NCI-H1092 treated with DMSO at 0.1 percent for 48 hours (cell line): ENCODE measurements at regions not wholly inside any gene's neighbourhood (a gene's known extent, or its start where the extent isn't known, plus 50 kb on each side); places are given as distances from the start of the nearest gene placed in this dataset.
A peak's percentile ranks its signal among the peaks of the same experiment; 100 is the strongest.

ENCODE experiments used
- DNase-seq: peaks from one replicate; lab custom pipeline; 2025; lab: John Stamatoyannopoulos, UW

GRCh38 chr2:575030-575726 lies 102.0 kb downstream of the TMEM18 start:
- no peak for DNase-seq

DNA sequence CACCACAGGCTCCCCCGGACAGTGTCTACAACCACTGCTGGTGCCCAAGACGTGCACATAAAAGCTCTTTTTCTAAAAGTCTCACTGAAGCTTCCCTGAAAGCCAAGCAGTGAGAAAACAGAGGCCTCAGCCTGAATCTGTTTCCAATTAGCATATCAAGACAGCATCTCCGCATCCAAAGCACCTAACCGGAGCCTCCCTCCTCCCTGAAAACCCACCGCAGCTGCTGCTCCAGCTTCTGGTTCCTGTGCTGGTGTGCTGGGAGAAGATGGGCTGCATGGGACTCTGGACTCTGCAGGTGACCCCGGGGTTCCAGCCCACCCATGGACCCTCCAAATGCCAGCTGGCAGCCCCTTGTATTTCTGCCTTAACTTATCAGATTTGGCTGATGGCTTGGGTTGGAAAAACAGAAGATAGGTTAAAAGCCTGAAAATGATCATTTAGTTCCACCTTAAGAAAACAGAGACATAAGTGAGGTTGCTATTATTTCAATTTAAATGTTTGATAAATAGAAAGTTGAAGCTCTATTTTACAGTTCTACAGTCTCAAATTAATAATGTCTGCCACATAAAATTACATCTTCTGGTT lies 103.3 kb downstream of the TMEM18 start:
- DNase-seq: no peak

DNA sequence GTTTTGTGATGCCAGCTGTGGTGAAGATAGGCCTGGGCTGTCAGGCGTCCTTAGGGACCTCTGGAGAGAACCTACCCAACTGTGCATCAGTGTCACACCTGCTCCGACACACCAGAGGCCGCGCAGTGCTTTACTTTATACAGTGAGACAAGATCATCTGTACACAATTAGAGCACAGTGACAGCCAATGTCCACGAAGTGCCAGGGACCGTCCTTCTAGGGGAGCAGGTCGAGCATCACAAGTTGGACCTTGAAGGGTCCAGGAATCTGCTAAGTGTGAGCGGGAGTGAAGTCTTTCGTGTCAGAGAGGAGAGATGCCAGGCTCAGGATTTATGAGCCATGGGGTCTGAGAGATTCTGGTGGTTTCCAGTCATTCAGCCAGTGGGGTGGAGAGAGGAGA lies 104.2 kb downstream of the TMEM18 start:
- no peak for DNase-seq

GRCh38 chr2:569681-570080 lies 107.5 kb downstream of the TMEM18 start:
- no peak for DNase-seq

GRCh38 chr2:568639-569235 lies 108.5 kb downstream of the TMEM18 start:
- no peak for DNase-seq

DNA sequence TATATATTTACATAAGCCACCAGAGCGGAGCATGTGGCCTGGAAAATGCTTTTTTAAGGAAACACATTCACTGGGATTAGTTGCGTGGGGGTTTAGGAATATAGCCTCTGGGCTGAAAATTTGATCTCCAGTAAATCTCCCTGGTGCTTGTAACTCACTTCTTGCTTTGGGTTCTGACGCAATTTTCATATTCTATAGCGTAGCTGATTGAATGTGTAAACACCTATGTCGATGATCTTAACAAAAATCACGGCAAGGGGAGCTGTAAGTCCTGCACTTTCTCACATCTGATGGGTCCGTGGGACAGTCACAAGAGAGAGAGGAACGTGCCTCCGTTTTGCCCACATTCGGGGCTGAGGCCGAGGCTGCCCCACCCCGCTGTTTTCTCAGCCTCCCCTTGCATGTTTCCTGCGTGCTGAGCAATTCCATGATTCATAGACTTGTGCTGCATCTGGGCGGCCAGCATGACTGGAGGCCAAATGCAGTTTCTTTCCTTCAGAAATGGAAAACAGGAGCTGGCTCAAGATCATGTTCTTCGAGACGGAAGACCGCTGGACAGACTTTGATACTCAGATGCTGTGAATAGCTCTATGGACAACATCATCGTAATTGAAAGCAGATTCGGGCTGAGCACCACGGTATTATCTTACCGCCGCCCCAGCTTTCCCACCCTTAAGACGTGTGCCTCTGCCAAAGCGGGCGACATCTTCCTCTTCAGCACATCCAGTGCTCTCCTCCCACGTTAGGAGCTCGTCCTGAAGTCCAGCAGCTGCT lies 109.2 kb downstream of the TMEM18 start:
- no peak for DNase-seq

DNA sequence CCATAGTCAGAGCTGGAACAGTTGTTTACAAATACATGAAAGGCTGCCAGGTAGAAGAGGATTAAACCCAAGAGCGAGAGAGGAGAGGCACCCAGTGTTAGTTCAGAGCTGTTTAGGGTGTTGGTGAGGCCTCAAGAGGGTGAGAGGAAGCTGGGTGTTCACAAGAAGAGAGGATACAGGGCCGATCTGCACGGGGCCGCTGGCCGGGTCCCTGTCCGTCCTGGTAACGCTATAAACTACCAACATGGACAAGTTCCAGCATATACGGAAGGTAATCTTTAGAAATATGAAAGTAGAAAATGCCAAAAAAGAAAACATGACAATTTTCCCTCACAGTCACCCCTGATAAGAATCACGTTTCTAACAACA lies 109.7 kb downstream of the TMEM18 start:
- no peak for DNase-seq

GRCh38 chr2:566379-567313 lies 110.6 kb downstream of the TMEM18 start:
- no peak for DNase-seq

GRCh38 chr2:564471-565181 lies 112.6 kb downstream of the TMEM18 start:
- no peak for DNase-seq

- DNase-seq: no peak
Measured at GRCh38 chr2:563512-563911, 113.7 kb downstream of the TMEM18 start.

DNA sequence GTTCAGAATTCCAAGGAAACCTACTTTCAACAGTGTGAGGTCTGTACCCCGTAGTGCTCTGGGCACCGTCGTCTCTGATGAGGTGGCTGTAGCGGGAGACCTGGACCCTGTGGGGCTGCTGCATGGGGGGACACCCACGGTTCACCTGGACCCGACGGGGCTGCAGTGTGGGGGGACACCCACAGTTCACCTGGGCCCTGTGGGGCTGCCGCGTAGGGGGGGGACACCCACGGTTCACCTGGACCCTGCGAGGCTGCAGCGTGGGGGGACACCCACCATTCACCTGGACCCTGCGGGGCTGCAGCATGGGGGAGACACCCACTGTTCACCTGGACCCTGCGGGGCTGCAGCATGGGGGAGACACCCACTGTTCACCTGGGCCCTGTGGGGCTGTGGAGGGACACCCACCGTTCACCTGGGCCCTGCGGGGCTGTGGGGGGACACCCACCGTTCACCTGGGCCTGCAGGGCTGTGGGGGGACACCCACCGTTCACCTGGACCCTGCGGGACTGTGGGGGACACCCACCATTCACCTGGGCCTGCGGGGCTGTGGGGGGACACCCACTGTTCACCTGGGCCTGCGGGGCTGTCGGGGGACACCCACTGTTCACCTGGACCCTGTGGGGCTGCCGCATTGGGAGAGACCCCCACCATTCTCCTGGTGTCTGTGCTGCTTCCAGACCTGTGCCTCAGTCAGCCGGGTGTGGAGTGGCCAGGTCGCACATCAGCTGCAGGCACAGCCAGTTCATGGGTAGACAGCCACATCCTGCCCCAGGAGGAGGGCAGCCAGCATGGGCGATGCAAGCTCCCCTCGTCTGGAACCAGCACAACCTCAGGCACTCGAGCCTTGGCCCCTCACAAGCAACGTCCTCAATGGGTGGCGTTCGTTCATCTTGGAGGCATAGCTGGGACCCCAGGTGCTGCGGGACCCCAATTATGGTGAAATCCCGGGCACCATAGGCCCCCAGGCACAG lies 114.5 kb downstream of the TMEM18 start:
- DNase-seq: no peak

DNA sequence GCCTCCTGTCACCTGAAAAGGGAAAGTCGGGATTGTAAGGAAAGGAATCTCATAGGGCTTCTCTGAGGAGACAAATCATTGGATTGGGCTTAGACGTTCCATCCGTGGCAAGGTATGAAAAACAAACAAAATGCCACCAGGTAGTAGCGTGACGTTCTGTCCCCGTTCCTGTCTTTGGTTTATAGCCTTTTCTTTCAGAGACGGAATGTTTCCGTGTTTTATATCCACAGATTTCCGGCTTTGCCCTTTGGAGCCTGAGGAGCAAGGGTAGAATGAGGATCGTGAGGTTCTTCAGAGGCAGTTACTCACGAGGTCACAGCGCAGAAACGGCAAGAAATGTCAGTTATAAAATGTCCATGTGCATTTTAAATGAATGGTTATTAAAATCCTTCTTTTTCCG lies 118.3 kb downstream of the TMEM18 start:
- DNase-seq: no peak

- DNase-seq: no peak
Measured at GRCh38 chr2:558302-558642, 118.9 kb downstream of the TMEM18 start.

GRCh38 chr2:557635-558301 lies 119.4 kb downstream of the TMEM18 start:
- DNase-seq: no peak

DNA sequence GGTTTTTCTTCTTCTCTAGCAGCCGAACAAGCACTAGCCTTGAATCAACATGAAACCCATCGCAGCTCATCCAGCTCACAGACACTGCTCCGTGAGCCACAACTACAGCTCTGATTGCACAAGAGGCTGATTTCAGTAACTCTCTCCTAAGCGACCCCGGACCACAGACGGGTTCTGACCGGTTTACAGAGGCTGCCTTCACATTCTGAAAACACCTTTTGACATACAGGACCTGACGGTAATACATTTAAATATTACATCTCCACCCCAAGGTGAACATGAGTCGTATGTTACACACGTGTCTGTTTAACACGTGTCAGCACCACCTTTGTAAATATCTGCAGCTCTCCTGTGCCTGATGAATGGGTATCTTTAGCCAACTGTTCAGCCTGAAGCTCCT lies 120.7 kb downstream of the TMEM18 start:
- DNase-seq: peak; percentile 36

GRCh38 chr2:555164-555922 lies 121.9 kb downstream of the TMEM18 start:
- DNase-seq: peak; percentile 54

- DNase-seq: no peak
Measured at GRCh38 chr2:554444-554843, 122.8 kb downstream of the TMEM18 start.

DNA sequence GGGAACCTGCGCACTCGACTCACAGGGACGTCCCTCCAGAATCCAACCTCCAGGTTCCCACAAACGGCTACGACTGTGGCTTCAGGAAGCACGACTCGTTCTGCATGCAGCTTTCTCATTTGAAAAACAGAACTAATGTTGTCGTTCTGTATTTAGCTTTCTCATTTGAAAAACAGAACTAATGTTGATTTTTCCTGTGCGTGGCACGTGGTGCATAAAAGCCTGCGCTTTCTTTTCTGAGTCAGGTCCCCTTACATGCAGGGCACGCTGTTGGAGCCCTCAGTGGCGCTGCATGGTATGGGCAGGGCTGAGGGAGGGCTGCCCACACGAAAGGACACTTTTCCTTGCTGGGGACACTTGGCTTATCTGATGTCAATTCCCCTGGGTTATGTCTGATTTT lies 124.3 kb downstream of the TMEM18 start:
- DNase-seq: no peak

- no peak for DNase-seq
Measured at GRCh38 chr2:551621-552020, 125.6 kb downstream of the TMEM18 start.
